ENCODE measurements at regions not wholly inside any gene's neighbourhood (a gene's known extent, or its start where the extent isn't known, plus 50 kb on each side); places are given as distances from the start of the nearest gene placed in this dataset.

- no peak overlapping the region for H3K14ac ChIP-seq (ENCODE audit: low read length)
- H4K91ac ChIP-seq (ENCODE audit: low read depth, low read length) = no peak overlapping the region
- H3K79me2 ChIP-seq (ENCODE audit: control insufficient read depth, insufficient read depth, low read length, poor library complexity) = no peaks in the 10 kb centered on the region
- WGBS (ENCODE audit: extremely low coverage, insufficient coverage, insufficient read length) = no CpG with 5 or more reads among the region's 6 CpGs
- H3K36me3 ChIP-seq (ENCODE audit: control insufficient read depth in 1 of 2, insufficient read depth in 2 of 2, low read length in 2 of 2) = no peaks in the 10 kb centered on the region
- no peak overlapping the region for H3K4me2 ChIP-seq (ENCODE audit: low read length)
- H3K4me3 ChIP-seq (ENCODE audit: low read depth, low read length) = no peak overlapping the region
- no peak overlapping the region for H3K18ac ChIP-seq (ENCODE audit: low read length)
- no peak overlapping the region for H2AFZ ChIP-seq (ENCODE audit: insufficient read depth, low read length, poor library complexity)
- H3K27me3 ChIP-seq (ENCODE audit: insufficient read depth, low read length) = no peaks in the 10 kb centered on the region
- H3K23ac ChIP-seq (ENCODE audit: low read length) = no peak overlapping the region
- H4K8ac ChIP-seq (ENCODE audit: low read depth, low read length) = no peak overlapping the region
- no peak overlapping the region for H2BK120ac ChIP-seq (ENCODE audit: insufficient read depth, low read length, poor library complexity)
- H3K4ac ChIP-seq (ENCODE audit: low read depth, low read length) = no peak overlapping the region
- H3K27ac ChIP-seq (ENCODE audit: low read depth, low read length) = no peak overlapping the region
- no peak overlapping the region for H4K12ac ChIP-seq (ENCODE audit: low read depth, low read length)
- H2BK12ac ChIP-seq (ENCODE audit: low read length) = no peak overlapping the region
- no peak overlapping the region for H2BK5ac ChIP-seq (ENCODE audit: low read depth, low read length, poor library complexity)
- H2AK5ac ChIP-seq (ENCODE audit: low read length) = no peak overlapping the region
- DNase-seq = no peak
- no peak overlapping the region for H3K9ac ChIP-seq (ENCODE audit: low read length)
- no peaks in the 10 kb centered on the region for H3K79me1 ChIP-seq (ENCODE audit: low read length)
- no peaks in the 10 kb centered on the region for H3K4me1 ChIP-seq (ENCODE audit: control insufficient read depth in 1 of 2, insufficient read depth in 2 of 2, low read length in 2 of 2)
- H3K9me3 ChIP-seq (ENCODE audit: insufficient read depth, low read depth, low read length) = peaks cover 2% of the 10 kb centered on the region
Observed at GRCh38 chr1:4571263-4571662, 83.1 kb upstream of the AJAP1 start.

- no peak overlapping the region for H2AFZ ChIP-seq (ENCODE audit: insufficient read depth, low read length, poor library complexity)
- no peak overlapping the region for H3K9ac ChIP-seq (ENCODE audit: low read length)
- WGBS (ENCODE audit: extremely low coverage, insufficient coverage, insufficient read length) = no CpG with 5 or more reads among the region's 3 CpGs
- H4K8ac ChIP-seq (ENCODE audit: low read depth, low read length) = no peak overlapping the region
- no peak overlapping the region for H3K23ac ChIP-seq (ENCODE audit: low read length)
- H3K79me2 ChIP-seq (ENCODE audit: control insufficient read depth, insufficient read depth, low read length, poor library complexity) = no peaks in the 10 kb centered on the region
- no peak overlapping the region for H4K91ac ChIP-seq (ENCODE audit: low read depth, low read length)
- no peaks in the 10 kb centered on the region for H3K36me3 ChIP-seq (ENCODE audit: control insufficient read depth in 1 of 2, insufficient read depth in 2 of 2, low read length in 2 of 2)
- H3K9me3 ChIP-seq (ENCODE audit: insufficient read depth, low read depth, low read length) = peaks cover 2% of the 10 kb centered on the region
- no peaks in the 10 kb centered on the region for H3K79me1 ChIP-seq (ENCODE audit: low read length)
- no peaks in the 10 kb centered on the region for H3K27me3 ChIP-seq (ENCODE audit: insufficient read depth, low read length)
- H3K27ac ChIP-seq (ENCODE audit: low read depth, low read length) = no peak overlapping the region
- no peak overlapping the region for H3K4me2 ChIP-seq (ENCODE audit: low read length)
- no peak overlapping the region for H3K4me3 ChIP-seq (ENCODE audit: low read depth, low read length)
- H3K18ac ChIP-seq (ENCODE audit: low read length) = no peak overlapping the region
- H2BK12ac ChIP-seq (ENCODE audit: low read length) = no peak overlapping the region
- no peak for DNase-seq
- no peak overlapping the region for H3K14ac ChIP-seq (ENCODE audit: low read length)
- no peak overlapping the region for H4K12ac ChIP-seq (ENCODE audit: low read depth, low read length)
- no peak overlapping the region for H2AK5ac ChIP-seq (ENCODE audit: low read length)
- H3K4ac ChIP-seq (ENCODE audit: low read depth, low read length) = no peak overlapping the region
- H2BK120ac ChIP-seq (ENCODE audit: insufficient read depth, low read length, poor library complexity) = no peak overlapping the region
- no peaks in the 10 kb centered on the region for H3K4me1 ChIP-seq (ENCODE audit: control insufficient read depth in 1 of 2, insufficient read depth in 2 of 2, low read length in 2 of 2)
- H2BK5ac ChIP-seq (ENCODE audit: low read depth, low read length, poor library complexity) = no peak overlapping the region
Observed at GRCh38 chr1:4573526-4573925, 80.9 kb upstream of the AJAP1 start.

DNA sequence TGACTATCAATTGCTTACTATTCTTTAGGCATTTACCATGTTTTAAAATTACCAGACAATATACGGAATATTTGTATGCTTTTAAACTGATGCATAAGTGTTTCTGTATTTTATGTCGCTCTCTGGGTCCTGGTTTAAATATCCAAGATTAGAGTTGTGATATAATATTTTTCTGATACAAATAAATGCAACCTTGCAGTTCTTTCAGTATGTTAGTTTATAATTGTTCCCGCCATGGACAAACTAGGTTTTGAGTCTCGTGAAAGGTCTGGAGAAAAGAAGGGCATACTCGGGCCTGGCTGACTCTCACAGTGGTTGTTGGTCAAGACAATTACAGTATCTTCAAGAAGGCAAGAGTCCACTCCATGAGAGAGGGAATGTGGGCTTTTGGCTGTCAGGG is 72.6 kb upstream of the AJAP1 start:
- H3K27me3 ChIP-seq (ENCODE audit: insufficient read depth, low read length) = no peaks in the 10 kb centered on the region
- no peaks in the 10 kb centered on the region for H3K4me1 ChIP-seq (ENCODE audit: control insufficient read depth in 1 of 2, insufficient read depth in 2 of 2, low read length in 2 of 2)
- no peak overlapping the region for H2BK12ac ChIP-seq (ENCODE audit: low read length)
- no peaks in the 10 kb centered on the region for H3K79me2 ChIP-seq (ENCODE audit: control insufficient read depth, insufficient read depth, low read length, poor library complexity)
- no peaks in the 10 kb centered on the region for H3K9me3 ChIP-seq (ENCODE audit: insufficient read depth, low read depth, low read length)
- H4K12ac ChIP-seq (ENCODE audit: low read depth, low read length) = no peak overlapping the region
- H3K9ac ChIP-seq (ENCODE audit: low read length) = no peak overlapping the region
- no peak overlapping the region for H2BK5ac ChIP-seq (ENCODE audit: low read depth, low read length, poor library complexity)
- no peak overlapping the region for H3K23ac ChIP-seq (ENCODE audit: low read length)
- H3K79me1 ChIP-seq (ENCODE audit: low read length) = no peaks in the 10 kb centered on the region
- no peak overlapping the region for H2BK120ac ChIP-seq (ENCODE audit: insufficient read depth, low read length, poor library complexity)
- no peak overlapping the region for H3K14ac ChIP-seq (ENCODE audit: low read length)
- no peak for DNase-seq
- H4K8ac ChIP-seq (ENCODE audit: low read depth, low read length) = no peak overlapping the region
- no peak overlapping the region for H2AFZ ChIP-seq (ENCODE audit: insufficient read depth, low read length, poor library complexity)
- no peaks in the 10 kb centered on the region for H3K36me3 ChIP-seq (ENCODE audit: control insufficient read depth in 1 of 2, insufficient read depth in 2 of 2, low read length in 2 of 2)
- no peak overlapping the region for H2AK5ac ChIP-seq (ENCODE audit: low read length)
- no peak overlapping the region for H3K4me2 ChIP-seq (ENCODE audit: low read length)
- WGBS (ENCODE audit: extremely low coverage, insufficient coverage, insufficient read length) = no CpG with 5 or more reads among the region's 5 CpGs
- no peak overlapping the region for H3K27ac ChIP-seq (ENCODE audit: low read depth, low read length)
- no peak overlapping the region for H4K91ac ChIP-seq (ENCODE audit: low read depth, low read length)
- H3K18ac ChIP-seq (ENCODE audit: low read length) = no peak overlapping the region
- no peak overlapping the region for H3K4me3 ChIP-seq (ENCODE audit: low read depth, low read length)
- H3K4ac ChIP-seq (ENCODE audit: low read depth, low read length) = no peak overlapping the region

DNA sequence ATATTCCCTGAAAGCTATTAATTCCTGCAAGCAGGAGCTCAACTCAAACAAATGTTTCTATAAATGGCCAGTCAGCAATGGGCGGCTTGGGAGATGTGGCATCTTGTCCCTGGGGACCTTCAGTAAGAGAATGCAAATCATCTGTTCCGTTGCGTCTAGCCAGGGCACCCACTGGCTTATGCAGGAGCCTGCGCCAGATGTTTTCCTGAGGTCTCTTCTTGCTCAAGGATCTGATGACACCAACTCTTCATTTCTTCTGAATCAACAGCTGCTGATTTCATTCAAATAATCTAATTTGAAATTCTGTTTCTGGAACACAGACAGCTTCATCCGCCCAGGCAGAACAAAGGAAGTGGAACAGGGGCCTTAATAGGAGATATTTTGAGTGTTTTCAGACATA is 70.0 kb upstream of the AJAP1 start:
- Histone ChIP-seq H3K9ac (ENCODE audit: low read length) (no peak overlapping the region), H3K9me3 (ENCODE audit: insufficient read depth, low read depth, low read length) (peaks cover 2% of the 10 kb centered on the region), H4K12ac (ENCODE audit: low read depth, low read length) (no peak overlapping the region), H3K27ac (ENCODE audit: low read depth, low read length) (no peak overlapping the region), H2AK5ac (ENCODE audit: low read length) (no peak overlapping the region), H3K36me3 (ENCODE audit: control insufficient read depth in 1 of 2, insufficient read depth in 2 of 2, low read length in 2 of 2) (no peaks in the 10 kb centered on the region), H3K79me2 (ENCODE audit: control insufficient read depth, insufficient read depth, low read length, poor library complexity) (no peaks in the 10 kb centered on the region), H3K79me1 (ENCODE audit: low read length) (no peaks in the 10 kb centered on the region), H2BK12ac (ENCODE audit: low read length) (no peak overlapping the region), H2BK120ac (ENCODE audit: insufficient read depth, low read length, poor library complexity) (no peak overlapping the region), H3K18ac (ENCODE audit: low read length) (no peak overlapping the region), H2AFZ (ENCODE audit: insufficient read depth, low read length, poor library complexity) (no peak overlapping the region), H2BK5ac (ENCODE audit: low read depth, low read length, poor library complexity) (no peak overlapping the region), H4K91ac (ENCODE audit: low read depth, low read length) (no peak overlapping the region), H4K8ac (ENCODE audit: low read depth, low read length) (no peak overlapping the region), H3K4me3 (ENCODE audit: low read depth, low read length) (no peak overlapping the region), H3K14ac (ENCODE audit: low read length) (no peak overlapping the region), H3K27me3 (ENCODE audit: insufficient read depth, low read length) (no peaks in the 10 kb centered on the region), H3K4me1 (ENCODE audit: control insufficient read depth in 1 of 2, insufficient read depth in 2 of 2, low read length in 2 of 2) (no peaks in the 10 kb centered on the region), H3K4ac (ENCODE audit: low read depth, low read length) (no peak overlapping the region), H3K4me2 (ENCODE audit: low read length) (no peak overlapping the region), H3K23ac (ENCODE audit: low read length) (no peak overlapping the region)
- WGBS (ENCODE audit: extremely low coverage, insufficient coverage, insufficient read length) = no CpG with 5 or more reads among the region's 5 CpGs
- DNase-seq = no peak

Data from trophoblast cell (in vitro differentiated cells and primary cell).